ENCODE measurements at regions not wholly inside any gene's neighbourhood (a gene's known extent, or its start where the extent isn't known, plus 50 kb on each side); places are given as distances from the start of the nearest gene placed in this dataset.

DNA sequence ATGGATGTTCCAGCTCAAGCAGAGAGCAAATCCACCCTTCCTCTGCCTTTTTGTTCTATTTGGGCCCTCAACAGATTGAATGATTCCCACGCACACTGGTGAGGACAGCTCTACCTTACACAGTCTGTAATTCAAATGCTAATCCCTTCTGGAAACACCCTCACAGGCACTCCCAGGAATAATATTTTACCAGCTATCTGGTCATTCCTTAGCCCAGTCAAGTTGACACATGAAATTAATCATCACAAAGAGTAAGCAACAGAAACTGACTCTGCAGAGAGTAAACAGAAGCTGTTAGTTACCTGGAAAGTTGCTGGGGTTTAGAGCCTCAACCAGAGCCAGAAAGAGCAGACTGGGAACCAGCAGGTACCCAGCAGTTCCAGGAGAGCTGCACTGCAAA is 75.5 kb upstream of the MMP2 start:
- peaks cover 5% of the 10 kb centered on the region for H3F3A ChIP-seq (ENCODE audit: low read depth)
- no peak overlapping the region for H3K4me3 Mint-ChIP-seq
- H3K79me2 ChIP-seq (ENCODE audit: low read depth): no peaks in the 10 kb centered on the region
- H3K4me3 ChIP-seq: no peak overlapping the region
- H3K9me3 Mint-ChIP-seq: peaks cover 3% of the 10 kb centered on the region
- H3K4me2 ChIP-seq: no peak overlapping the region
- no peaks in the 10 kb centered on the region for H3K27me3 ChIP-seq
- no peak overlapping the region for H3K27ac ChIP-seq
- H3K27me3 Mint-ChIP-seq (ENCODE audit: insufficient read depth, low read depth): peaks cover 2% of the 10 kb centered on the region
- no peak for DNase-seq (ENCODE audit: low spot score)
- no peaks in the 10 kb centered on the region for H3K36me3 Mint-ChIP-seq
- TF ChIP-seq EZH2phosphoT487 (IDR thresholded peaks at IDR 0.05) (no peak), EZH2 (IDR thresholded peaks at IDR 0.05) (no peak)
- TF ChIP-seq, protein P1, sequence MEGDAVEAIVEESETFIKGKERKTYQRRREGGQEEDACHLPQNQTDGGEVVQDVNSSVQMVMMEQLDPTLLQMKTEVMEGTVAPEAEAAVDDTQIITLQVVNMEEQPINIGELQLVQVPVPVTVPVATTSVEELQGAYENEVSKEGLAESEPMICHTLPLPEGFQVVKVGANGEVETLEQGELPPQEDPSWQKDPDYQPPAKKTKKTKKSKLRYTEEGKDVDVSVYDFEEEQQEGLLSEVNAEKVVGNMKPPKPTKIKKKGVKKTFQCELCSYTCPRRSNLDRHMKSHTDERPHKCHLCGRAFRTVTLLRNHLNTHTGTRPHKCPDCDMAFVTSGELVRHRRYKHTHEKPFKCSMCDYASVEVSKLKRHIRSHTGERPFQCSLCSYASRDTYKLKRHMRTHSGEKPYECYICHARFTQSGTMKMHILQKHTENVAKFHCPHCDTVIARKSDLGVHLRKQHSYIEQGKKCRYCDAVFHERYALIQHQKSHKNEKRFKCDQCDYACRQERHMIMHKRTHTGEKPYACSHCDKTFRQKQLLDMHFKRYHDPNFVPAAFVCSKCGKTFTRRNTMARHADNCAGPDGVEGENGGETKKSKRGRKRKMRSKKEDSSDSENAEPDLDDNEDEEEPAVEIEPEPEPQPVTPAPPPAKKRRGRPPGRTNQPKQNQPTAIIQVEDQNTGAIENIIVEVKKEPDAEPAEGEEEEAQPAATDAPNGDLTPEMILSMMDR (IDR thresholded peaks at IDR 0.05): no peak
- no peak overlapping the region for H3K9ac ChIP-seq
- H3K4me1 ChIP-seq: peaks cover 13% of the 10 kb centered on the region
- no peaks in the 10 kb centered on the region for H4K20me1 ChIP-seq (ENCODE audit: low read depth)
- peaks cover 30% of the 10 kb centered on the region for H3K4me1 Mint-ChIP-seq
- H2AFZ ChIP-seq (replicated peaks): no peak overlapping the region
- H3K36me3 ChIP-seq: no peaks in the 10 kb centered on the region
- no peak overlapping the region for H3K27ac Mint-ChIP-seq
- no peaks in the 10 kb centered on the region for H3K9me3 ChIP-seq (ENCODE audit: low read depth)

DNA sequence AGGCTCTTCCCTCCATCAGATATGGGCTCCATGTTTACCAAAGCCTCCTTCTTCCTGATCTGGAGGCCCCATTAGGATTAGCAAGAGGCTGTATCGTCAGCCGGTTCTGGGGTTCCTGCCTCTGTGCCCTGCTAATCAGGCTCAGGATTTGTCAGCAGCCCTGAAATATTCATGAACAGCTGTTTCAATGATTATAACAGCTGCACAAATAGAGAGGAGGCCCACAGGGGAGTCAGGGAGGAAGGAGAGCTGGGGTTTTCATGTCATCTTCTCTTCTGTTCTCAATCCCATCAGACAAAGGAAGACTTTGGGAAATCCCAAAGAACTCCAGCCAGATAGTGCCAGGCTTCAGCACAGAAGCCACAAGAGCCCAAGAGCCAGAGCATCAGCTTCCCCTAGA is 72.3 kb upstream of the MMP2 start:
- Histone ChIP-seq H3K9me3 (ENCODE audit: low read depth) (no peaks in the 10 kb centered on the region), H3K4me1 (peaks cover 23% of the 10 kb centered on the region), H3K36me3 (no peaks in the 10 kb centered on the region), H3K27ac (no peak overlapping the region), H3K4me2 (no peak overlapping the region), H3K27me3 (no peaks in the 10 kb centered on the region), H4K20me1 (ENCODE audit: low read depth) (no peaks in the 10 kb centered on the region), H3K79me2 (ENCODE audit: low read depth) (no peaks in the 10 kb centered on the region), H3K9ac (no peak overlapping the region), H3F3A (ENCODE audit: low read depth) (peaks cover 6% of the 10 kb centered on the region), H3K4me3 (no peak overlapping the region), H2AFZ (replicated peaks) (no peak overlapping the region)
- H3K27ac Mint-ChIP-seq: no peak overlapping the region
- peaks cover 3% of the 10 kb centered on the region for H3K9me3 Mint-ChIP-seq
- no peaks in the 10 kb centered on the region for H3K36me3 Mint-ChIP-seq
- no peak overlapping the region for H3K4me3 Mint-ChIP-seq
- H3K27me3 Mint-ChIP-seq (ENCODE audit: insufficient read depth, low read depth): peaks cover 2% of the 10 kb centered on the region
- DNase-seq (ENCODE audit: low spot score): no peak
- TF ChIP-seq EZH2phosphoT487 (IDR thresholded peaks at IDR 0.05): no peak
- TF ChIP-seq, protein P1 (IDR thresholded peaks at IDR 0.05): no peak
- TF ChIP-seq EZH2 (IDR thresholded peaks at IDR 0.05): no peak
- H3K4me1 Mint-ChIP-seq: peaks cover 26% of the 10 kb centered on the region

DNA sequence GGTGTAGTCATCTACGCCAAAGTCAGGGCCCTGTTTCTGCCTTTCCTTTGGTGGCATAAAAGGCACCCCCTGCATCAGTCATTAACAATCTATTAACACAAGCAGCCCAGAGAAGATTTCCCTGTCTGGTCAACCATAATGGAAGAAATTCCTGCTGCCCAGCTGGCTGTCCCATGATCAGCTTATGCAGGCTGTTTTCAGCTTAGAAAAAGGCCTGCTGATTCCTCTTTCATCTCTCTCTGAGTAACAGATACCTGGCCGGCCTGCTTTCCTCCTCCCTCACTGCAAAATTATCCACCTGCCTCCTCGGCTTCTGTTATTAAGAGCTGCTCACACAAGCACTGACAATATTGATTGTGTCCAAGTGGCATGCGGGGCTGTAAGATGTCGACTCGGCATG is 70.3 kb upstream of the MMP2 start:
- no peaks in the 10 kb centered on the region for H3K36me3 ChIP-seq
- DNase-seq (ENCODE audit: low spot score): peak; percentile 88
- TF ChIP-seq EZH2 (IDR thresholded peaks at IDR 0.05) (no peak), EZH2phosphoT487 (IDR thresholded peaks at IDR 0.05) (peak; percentile 51)
- TF ChIP-seq, protein P1 (IDR thresholded peaks at IDR 0.05): no peak
- peak overlapping the region; percentile 50 for H3K4me2 ChIP-seq
- no peaks in the 10 kb centered on the region for H3K79me2 ChIP-seq (ENCODE audit: low read depth)
- H3K4me1 ChIP-seq: peaks cover 23% of the 10 kb centered on the region
- H3F3A ChIP-seq (ENCODE audit: low read depth): peaks cover 6% of the 10 kb centered on the region
- no peak overlapping the region for H3K27ac ChIP-seq
- peak overlapping the region; percentile 10 for H3K4me3 ChIP-seq
- no peaks in the 10 kb centered on the region for H3K36me3 Mint-ChIP-seq
- no peaks in the 10 kb centered on the region for H3K9me3 ChIP-seq (ENCODE audit: low read depth)
- H3K9me3 Mint-ChIP-seq: no peaks in the 10 kb centered on the region
- H3K4me3 Mint-ChIP-seq: peak overlapping the region; percentile 41
- peaks cover 5% of the 10 kb centered on the region for H3K27me3 ChIP-seq
- peak overlapping the region; percentile 18 for H3K27ac Mint-ChIP-seq
- H2AFZ ChIP-seq (replicated peaks): no peak overlapping the region
- H3K27me3 Mint-ChIP-seq (ENCODE audit: insufficient read depth, low read depth): peaks cover 2% of the 10 kb centered on the region
- H3K4me1 Mint-ChIP-seq: peaks cover 27% of the 10 kb centered on the region
- H4K20me1 ChIP-seq (ENCODE audit: low read depth): no peaks in the 10 kb centered on the region
- no peak overlapping the region for H3K9ac ChIP-seq

Measured in neural progenitor cell (in vitro differentiated cells).